ENCODE measurements at regions not wholly inside any gene's neighbourhood (a gene's known extent, or its start where the extent isn't known, plus 50 kb on each side); places are given as distances from the start of the nearest gene placed in this dataset.

DNA sequence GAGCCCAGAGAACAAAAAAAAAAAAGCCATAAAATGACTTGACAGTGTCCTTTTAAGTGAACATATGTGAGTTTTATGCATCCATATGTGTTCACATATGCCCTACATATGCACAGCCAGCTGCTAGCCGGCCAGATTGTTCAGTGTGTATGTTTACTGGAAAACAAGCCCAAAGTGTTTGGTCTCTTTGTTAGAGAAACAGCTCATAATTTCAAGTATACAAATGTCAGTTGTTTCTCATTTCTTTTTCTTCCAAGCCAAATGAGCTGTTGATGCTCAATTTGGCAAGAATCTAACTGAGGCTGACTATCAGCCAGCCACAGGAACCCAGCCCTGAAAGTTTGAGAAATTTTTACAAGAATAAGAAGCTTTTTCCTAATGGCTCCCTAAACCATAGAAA lies 60.8 kb upstream of the TSPAN8 start:
- Histone ChIP-seq H3K27ac (peak overlapping the region in 1 of 2 donors; percentile 41), H3K4me3 (no peak overlapping the region), H3K4me1 (no peaks in the 10 kb centered on the region), H3K36me3 (no peaks in the 10 kb centered on the region), H3K27me3 (no peaks in the 10 kb centered on the region), H3K9me3 (no peaks in the 10 kb centered on the region)
- DNase-seq (ENCODE audit: low spot score in 2 of 2) = no peak
- TF ChIP-seq POLR2AphosphoS5 (IDR thresholded peaks at IDR 0.05) (no peak), POLR2A (IDR thresholded peaks at IDR 0.05) (no peak)
- TF ChIP-seq, protein P1, sequence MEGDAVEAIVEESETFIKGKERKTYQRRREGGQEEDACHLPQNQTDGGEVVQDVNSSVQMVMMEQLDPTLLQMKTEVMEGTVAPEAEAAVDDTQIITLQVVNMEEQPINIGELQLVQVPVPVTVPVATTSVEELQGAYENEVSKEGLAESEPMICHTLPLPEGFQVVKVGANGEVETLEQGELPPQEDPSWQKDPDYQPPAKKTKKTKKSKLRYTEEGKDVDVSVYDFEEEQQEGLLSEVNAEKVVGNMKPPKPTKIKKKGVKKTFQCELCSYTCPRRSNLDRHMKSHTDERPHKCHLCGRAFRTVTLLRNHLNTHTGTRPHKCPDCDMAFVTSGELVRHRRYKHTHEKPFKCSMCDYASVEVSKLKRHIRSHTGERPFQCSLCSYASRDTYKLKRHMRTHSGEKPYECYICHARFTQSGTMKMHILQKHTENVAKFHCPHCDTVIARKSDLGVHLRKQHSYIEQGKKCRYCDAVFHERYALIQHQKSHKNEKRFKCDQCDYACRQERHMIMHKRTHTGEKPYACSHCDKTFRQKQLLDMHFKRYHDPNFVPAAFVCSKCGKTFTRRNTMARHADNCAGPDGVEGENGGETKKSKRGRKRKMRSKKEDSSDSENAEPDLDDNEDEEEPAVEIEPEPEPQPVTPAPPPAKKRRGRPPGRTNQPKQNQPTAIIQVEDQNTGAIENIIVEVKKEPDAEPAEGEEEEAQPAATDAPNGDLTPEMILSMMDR (IDR thresholded peaks at IDR 0.05) = no peak
- intact Hi-C loops (cut with DNase I; ENCODE audit: low total_unique reads) = no loop called here

DNA sequence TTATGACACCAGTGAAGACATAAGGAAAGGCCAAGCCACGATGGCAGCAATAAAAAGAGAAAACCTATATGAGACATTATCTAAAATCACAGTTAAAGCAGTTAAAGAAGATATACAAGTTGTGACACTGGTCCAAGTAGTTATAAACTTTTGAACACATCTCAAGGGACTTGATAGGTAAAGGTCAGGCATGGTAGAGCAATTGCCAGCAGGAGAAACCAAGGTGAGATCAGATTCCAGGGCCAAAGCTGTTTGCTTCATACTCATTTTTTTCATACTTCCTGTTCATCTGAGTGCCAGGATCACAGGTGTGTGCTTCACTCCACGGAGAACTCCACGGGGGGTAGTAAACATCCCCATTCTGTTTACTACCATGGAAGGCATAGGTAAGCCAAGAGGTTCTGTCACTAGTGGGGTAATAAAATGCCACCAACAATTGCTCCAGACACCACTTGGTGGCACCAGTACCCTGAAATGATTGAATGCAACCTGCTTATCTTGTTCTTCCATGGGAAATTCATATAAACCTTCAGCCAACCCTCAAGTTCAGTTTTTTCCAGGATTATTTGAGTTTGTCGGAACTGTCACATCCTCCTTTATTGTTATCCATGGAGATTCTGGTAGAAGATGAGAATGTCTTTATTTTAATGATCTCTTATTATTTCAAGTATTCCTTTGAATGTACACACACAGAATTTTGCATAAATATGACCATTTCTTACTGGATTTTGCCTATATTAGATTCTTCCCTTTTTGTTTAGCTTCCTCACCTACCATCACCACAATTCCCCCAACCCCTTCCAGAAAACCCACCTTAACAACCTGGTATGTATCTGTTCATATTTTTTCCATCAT lies 59.2 kb upstream of the TSPAN8 start:
- no peak overlapping the region for H3K27ac ChIP-seq
- intact Hi-C loops (cut with DNase I; ENCODE audit: low total_unique reads) = no loop called here
- DNase-seq (ENCODE audit: low spot score in 2 of 2) = no peak
- no peak overlapping the region for H3K4me3 ChIP-seq
- H3K9me3 ChIP-seq = no peaks in the 10 kb centered on the region
- H3K36me3 ChIP-seq = no peaks in the 10 kb centered on the region
- no peaks in the 10 kb centered on the region for H3K4me1 ChIP-seq
- H3K27me3 ChIP-seq = no peaks in the 10 kb centered on the region
- TF ChIP-seq, protein P1 (IDR thresholded peaks at IDR 0.05) = peak in 1 of 3 donors; percentile 20
- TF ChIP-seq POLR2A (IDR thresholded peaks at IDR 0.05) = no peak

DNA sequence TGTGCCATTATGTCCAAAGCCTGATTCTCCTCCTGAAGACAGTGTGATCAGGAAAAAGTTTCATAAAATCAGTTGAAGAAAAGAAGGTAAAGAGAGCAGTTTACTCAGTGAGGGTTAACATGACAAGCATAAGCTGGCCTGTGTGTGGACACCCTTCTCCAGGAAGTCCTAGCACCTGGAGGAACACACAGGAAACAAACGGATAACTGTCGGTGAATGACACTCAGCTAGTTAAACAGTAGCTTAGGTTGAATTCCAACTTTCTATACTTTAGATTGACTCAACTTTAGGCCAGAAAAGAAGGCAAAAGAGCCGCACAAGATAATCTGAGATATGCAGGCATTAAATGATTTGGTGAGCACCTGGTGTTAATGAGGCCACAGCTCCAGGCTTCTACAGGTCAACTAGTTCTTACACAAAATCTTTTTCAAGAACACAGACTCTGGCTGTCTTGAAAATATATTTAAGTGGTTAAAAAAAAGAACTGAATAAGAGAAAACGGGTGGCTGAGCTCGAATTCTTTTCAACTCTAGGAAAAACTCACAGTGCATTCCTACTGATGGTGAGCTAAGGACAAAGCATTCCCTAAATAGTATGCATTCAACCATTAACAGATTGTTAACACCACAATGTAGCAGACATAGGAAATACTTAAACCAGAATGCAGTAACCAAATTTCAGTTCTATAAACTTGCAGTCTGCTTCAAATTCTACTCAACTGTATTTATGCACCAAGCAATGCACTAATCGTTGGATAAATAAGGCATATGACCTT lies 56.9 kb upstream of the TSPAN8 start:
- H3K9me3 ChIP-seq = no peaks in the 10 kb centered on the region
- no peak for TF ChIP-seq POLR2AphosphoS5 (IDR thresholded peaks at IDR 0.05)
- TF ChIP-seq POLR2A (IDR thresholded peaks at IDR 0.05) = no peak
- TF ChIP-seq, protein P1 (IDR thresholded peaks at IDR 0.05) = no peak
- intact Hi-C loops (cut with DNase I; ENCODE audit: low total_unique reads) = no loop called here
- no peak overlapping the region for H3K27ac ChIP-seq
- no peaks in the 10 kb centered on the region for H3K36me3 ChIP-seq
- no peak for DNase-seq (ENCODE audit: low spot score in 2 of 2)
- no peaks in the 10 kb centered on the region for H3K4me1 ChIP-seq
- H3K27me3 ChIP-seq = no peaks in the 10 kb centered on the region
- no peak overlapping the region for H3K4me3 ChIP-seq

DNA sequence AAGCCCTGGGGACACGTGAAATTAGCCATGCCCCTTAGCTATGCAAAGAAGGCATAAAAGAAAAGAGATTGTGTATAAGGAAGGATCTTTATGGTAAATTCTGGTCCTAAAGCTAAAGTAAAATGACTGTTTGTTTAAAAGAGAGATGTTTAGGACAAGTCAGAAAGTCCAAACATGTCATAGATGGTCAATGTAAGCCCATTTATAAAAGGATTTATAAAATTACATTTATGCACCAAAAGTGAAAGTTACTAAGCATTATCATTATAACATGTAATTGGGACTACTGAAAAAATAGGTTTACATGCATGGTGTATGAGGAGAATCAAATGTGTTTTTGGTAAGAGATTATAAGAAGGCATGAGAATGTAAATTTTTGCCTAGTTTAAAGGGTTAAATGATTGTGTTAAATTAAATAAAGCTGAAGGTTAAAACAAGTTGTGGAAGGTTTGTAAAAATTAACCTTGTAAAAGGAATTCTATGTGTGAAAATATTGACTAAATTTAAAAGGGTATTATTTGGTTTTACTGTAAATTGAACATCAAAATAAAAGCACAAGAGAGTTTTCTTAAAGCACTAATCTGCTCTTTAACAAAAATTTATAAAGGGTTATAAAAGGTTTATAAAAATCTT lies 50.4 kb upstream of the TSPAN8 start:
- intact Hi-C loops (cut with DNase I; ENCODE audit: low total_unique reads) = no loop called here
- H3K9me3 ChIP-seq = peaks cover under 1 to 6% of the 10 kb centered on the region in 2 donors
- no peaks in the 10 kb centered on the region for H3K27me3 ChIP-seq
- no peaks in the 10 kb centered on the region for H3K36me3 ChIP-seq
- TF ChIP-seq POLR2AphosphoS5 (IDR thresholded peaks at IDR 0.05) (no peak), POLR2A (IDR thresholded peaks at IDR 0.05) (no peak)
- TF ChIP-seq, protein P1 (IDR thresholded peaks at IDR 0.05) = no peak
- DNase-seq (ENCODE audit: low spot score in 2 of 2) = no peak
- no peaks in the 10 kb centered on the region for H3K4me1 ChIP-seq
- no peak overlapping the region for H3K27ac ChIP-seq
- H3K4me3 ChIP-seq = no peak overlapping the region
